ENCODE measurements at regions not wholly inside any gene's neighbourhood (a gene's known extent, or its start where the extent isn't known, plus 50 kb on each side); places are given as distances from the start of the nearest gene placed in this dataset.

DNA sequence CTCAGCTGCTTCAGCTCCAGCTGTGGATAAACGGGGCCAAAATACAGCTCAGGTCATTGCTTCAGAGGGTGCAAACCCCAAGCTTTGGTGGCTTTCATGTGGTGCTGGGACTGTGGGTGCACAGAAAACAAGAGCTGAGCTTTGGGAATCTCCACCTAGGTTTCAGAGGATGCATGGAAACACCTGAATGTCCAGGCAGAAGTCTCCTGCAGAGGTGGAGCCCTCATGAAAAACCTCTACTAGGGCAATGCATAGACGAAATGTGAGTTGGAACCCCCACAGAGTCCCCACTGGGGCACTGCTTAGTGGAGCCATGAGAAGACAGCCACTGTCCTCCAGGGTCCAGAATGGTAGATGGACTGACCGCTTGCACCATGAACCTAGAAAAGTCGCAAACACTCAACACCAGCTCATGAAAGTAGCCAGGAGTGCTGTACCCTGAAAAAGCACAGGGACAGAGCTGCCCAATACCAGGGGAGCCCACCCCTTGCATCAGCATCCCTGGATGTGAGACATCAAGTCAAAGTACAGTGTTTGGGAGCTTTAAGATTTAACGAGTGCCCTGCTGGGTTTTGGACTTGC lies 147.9 kb upstream of the SOX11 start:
- no peak overlapping the region for H3K4me3 ChIP-seq (ENCODE audit: low read depth, low read length)
- TF ChIP-seq, protein P1, sequence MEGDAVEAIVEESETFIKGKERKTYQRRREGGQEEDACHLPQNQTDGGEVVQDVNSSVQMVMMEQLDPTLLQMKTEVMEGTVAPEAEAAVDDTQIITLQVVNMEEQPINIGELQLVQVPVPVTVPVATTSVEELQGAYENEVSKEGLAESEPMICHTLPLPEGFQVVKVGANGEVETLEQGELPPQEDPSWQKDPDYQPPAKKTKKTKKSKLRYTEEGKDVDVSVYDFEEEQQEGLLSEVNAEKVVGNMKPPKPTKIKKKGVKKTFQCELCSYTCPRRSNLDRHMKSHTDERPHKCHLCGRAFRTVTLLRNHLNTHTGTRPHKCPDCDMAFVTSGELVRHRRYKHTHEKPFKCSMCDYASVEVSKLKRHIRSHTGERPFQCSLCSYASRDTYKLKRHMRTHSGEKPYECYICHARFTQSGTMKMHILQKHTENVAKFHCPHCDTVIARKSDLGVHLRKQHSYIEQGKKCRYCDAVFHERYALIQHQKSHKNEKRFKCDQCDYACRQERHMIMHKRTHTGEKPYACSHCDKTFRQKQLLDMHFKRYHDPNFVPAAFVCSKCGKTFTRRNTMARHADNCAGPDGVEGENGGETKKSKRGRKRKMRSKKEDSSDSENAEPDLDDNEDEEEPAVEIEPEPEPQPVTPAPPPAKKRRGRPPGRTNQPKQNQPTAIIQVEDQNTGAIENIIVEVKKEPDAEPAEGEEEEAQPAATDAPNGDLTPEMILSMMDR (conservative IDR thresholded peaks at IDR 0.05; ENCODE audit: low read depth, low read length): no peak
- DNase-seq (ENCODE audit: low read depth): no peak

- TF ChIP-seq, protein P1 (conservative IDR thresholded peaks at IDR 0.05; ENCODE audit: low read depth, low read length): no peak
- no peak for DNase-seq (ENCODE audit: low read depth)
- H3K4me3 ChIP-seq (ENCODE audit: low read depth, low read length): no peak overlapping the region
Measured at GRCh38 chr2:5546181-5546580, 146.0 kb upstream of the SOX11 start.

GRCh38 chr2:5548991-5549715 lies 143.0 kb upstream of the SOX11 start:
- H3K4me3 ChIP-seq (ENCODE audit: low read depth, low read length): no peak overlapping the region
- DNase-seq (ENCODE audit: low read depth): peak; percentile 63
- TF ChIP-seq, protein P1 (conservative IDR thresholded peaks at IDR 0.05; ENCODE audit: low read depth, low read length): no peak

DNA sequence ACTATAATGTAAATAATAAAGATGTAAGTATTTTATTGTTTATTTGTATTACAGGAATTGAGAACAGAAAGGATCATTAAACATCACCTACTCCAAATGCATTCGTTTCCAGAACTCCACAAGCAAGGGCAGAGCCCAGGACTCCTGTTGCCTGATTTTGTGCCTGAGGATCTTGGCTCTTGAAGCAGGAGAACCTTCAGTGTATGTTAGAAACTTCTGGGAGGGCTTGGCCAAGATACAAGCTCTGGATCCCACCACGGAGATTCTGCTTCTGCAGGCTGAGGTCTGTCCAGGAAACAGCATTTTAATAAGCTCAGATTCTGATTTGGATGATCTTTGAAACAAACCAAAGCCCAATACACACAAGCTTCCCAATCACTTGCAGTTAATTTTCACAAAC lies 142.4 kb upstream of the SOX11 start:
- no peak overlapping the region for H3K4me3 ChIP-seq (ENCODE audit: low read depth, low read length)
- TF ChIP-seq, protein P1 (conservative IDR thresholded peaks at IDR 0.05; ENCODE audit: low read depth, low read length): no peak
- DNase-seq (ENCODE audit: low read depth): no peak

GRCh38 chr2:5555636-5556035 lies 136.5 kb upstream of the SOX11 start:
- H3K4me3 ChIP-seq (ENCODE audit: low read depth, low read length): no peak overlapping the region
- DNase-seq (ENCODE audit: low read depth): no peak
- TF ChIP-seq, protein P1 (conservative IDR thresholded peaks at IDR 0.05; ENCODE audit: low read depth, low read length): no peak

- H3K4me3 ChIP-seq (ENCODE audit: low read depth, low read length): no peak overlapping the region
- TF ChIP-seq, protein P1 (conservative IDR thresholded peaks at IDR 0.05; ENCODE audit: low read depth, low read length): no peak
- peak; percentile 77 for DNase-seq (ENCODE audit: low read depth)
Measured at GRCh38 chr2:5561006-5561405, 131.2 kb upstream of the SOX11 start.

DNA sequence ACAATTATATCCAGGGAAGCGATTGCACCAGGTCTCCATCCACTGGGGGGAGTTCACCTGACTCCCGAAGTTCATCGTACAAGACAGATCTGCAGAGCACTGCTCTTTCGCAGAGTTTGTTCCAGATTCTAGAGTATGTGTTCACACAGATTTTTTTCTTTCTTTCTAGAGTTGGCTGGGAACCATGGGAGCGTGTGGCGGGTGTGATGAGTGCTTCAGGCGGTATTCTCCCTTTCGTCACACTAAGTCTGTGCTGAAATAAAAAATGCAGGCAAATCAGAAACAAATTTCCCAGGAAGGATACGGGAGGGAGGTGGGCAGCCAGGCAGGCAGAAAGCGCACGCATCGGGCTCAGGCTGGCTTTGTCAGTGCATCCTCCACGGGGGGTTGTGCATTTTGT lies 129.8 kb upstream of the SOX11 start:
- H3K4me3 ChIP-seq (ENCODE audit: low read depth, low read length): no peak overlapping the region
- no peak for DNase-seq (ENCODE audit: low read depth)
- TF ChIP-seq, protein P1 (conservative IDR thresholded peaks at IDR 0.05; ENCODE audit: low read depth, low read length): no peak

All from choroid plexus epithelial cell (primary cell).